Mesothelial cell of epicardium (in vitro differentiated cells): ENCODE measurements at regions not wholly inside any gene's neighbourhood (a gene's known extent, or its start where the extent isn't known, plus 50 kb on each side); places are given as distances from the start of the nearest gene placed in this dataset.

Source experiments
- DNase-seq, 2 experiments: peaks; one replicate each; pipeline ENCODE4 v3.0.0; 2021; ENCODE audit warnings: low spot score in 2 of 2; ENCODE audit not compliant: unreplicated experiment in 2 of 2
- H3K27ac Mint-ChIP-seq: 2 replicates; pipeline ENCODE4 v1.8.0; 2021; ENCODE audit warnings: mixed read lengths
- H3K27me3 Mint-ChIP-seq: 2 replicates; pipeline ENCODE4 v1.8.0; 2021; ENCODE audit warnings: low read depth, mixed read lengths
- H3K36me3 Mint-ChIP-seq: 2 replicates; pipeline ENCODE4 v1.8.0; 2021; ENCODE audit warnings: mixed read lengths
- H3K4me1 Mint-ChIP-seq: 2 replicates; pipeline ENCODE4 v1.8.0; 2021; ENCODE audit warnings: mixed read lengths
- H3K4me3 Mint-ChIP-seq: 2 replicates; pipeline ENCODE4 v1.8.0; 2021; ENCODE audit warnings: mild to moderate bottlenecking, moderate library complexity, mixed read lengths
- H3K9me3 Mint-ChIP-seq: 2 replicates; pipeline ENCODE4 v1.8.0; 2021; ENCODE audit warnings: mixed read lengths
- CTCF ChIP-seq: fragments of 200-600 bp; sonication (generic); IDR thresholded peaks from one replicate; pipeline ENCODE4 v1.5.0; 2021; ENCODE audit warnings: antibody characterized with exemption; ENCODE audit not compliant: unreplicated experiment

GRCh38 chr9:73011181-73011750 is 58.4 kb upstream of the ALDH1A1 start:
- Mint-ChIP-seq H3K36me3 (no peaks in the 10 kb centered on the region), H3K9me3 (no peaks in the 10 kb centered on the region), H3K4me3 (no peak overlapping the region), H3K4me1 (peaks cover 2% of the 10 kb centered on the region), H3K27ac (no peak overlapping the region), H3K27me3 (no peaks in the 10 kb centered on the region)
- no peak for DNase-seq
- TF ChIP-seq CTCF = no peak

- Mint-ChIP-seq H3K4me3 (no peak overlapping the region), H3K27me3 (no peaks in the 10 kb centered on the region), H3K9me3 (no peaks in the 10 kb centered on the region), H3K27ac (no peak overlapping the region), H3K36me3 (no peaks in the 10 kb centered on the region), H3K4me1 (peaks cover 2% of the 10 kb centered on the region)
- DNase-seq = no peak
- TF ChIP-seq CTCF = no peak
These were observed 56.9 kb upstream of the ALDH1A1 start for GRCh38 chr9:73009649-73010288.

DNA sequence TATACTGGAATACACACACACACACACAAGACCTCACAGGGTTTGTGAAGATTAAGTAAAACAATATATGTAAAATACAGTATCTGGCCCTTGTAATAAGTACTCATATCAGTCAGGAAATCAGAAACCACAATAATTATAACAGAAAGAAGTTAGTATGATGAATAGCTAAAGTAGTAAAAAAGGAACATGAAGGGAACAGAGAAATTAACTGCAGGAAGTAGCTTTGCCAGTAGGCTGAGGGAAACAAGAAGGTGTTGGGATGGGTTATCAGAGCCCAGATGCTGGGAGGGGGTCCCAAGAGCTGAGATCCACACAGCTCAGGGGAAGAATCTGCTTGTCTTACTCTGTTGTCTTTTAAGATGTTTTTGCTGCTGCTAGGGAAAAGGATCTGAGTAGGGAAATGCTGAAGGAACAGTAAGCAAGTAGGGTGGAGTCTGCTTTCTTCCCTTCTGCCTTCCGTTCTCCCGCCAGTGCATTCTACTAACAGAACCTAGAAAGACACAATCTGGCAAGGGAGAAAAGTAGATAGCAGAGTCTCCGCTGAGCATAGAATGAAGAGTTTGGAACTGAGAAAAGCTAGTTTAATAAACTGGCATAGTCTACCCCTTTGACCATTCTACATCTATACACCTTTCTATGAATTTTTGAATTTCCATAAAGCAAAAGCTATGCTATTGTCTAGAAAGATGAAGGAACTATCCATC is 55.3 kb upstream of the ALDH1A1 start:
- Mint-ChIP-seq H3K4me1 (peaks cover 2% of the 10 kb centered on the region), H3K4me3 (no peak overlapping the region), H3K27ac (no peak overlapping the region), H3K9me3 (no peaks in the 10 kb centered on the region), H3K36me3 (no peaks in the 10 kb centered on the region), H3K27me3 (no peaks in the 10 kb centered on the region)
- no peak for TF ChIP-seq CTCF
- DNase-seq = no peak

- Mint-ChIP-seq H3K4me1 (peaks cover 2% of the 10 kb centered on the region), H3K27me3 (no peaks in the 10 kb centered on the region), H3K27ac (no peak overlapping the region), H3K4me3 (no peak overlapping the region), H3K9me3 (no peaks in the 10 kb centered on the region), H3K36me3 (no peaks in the 10 kb centered on the region)
- no peak for DNase-seq
- no peak for TF ChIP-seq CTCF
These were observed 54.1 kb upstream of the ALDH1A1 start for GRCh38 chr9:73006986-73007385.
